ENCODE measurements at regions not wholly inside any gene's neighbourhood (a gene's known extent, or its start where the extent isn't known, plus 50 kb on each side); places are given as distances from the start of the nearest gene placed in this dataset.

DNA sequence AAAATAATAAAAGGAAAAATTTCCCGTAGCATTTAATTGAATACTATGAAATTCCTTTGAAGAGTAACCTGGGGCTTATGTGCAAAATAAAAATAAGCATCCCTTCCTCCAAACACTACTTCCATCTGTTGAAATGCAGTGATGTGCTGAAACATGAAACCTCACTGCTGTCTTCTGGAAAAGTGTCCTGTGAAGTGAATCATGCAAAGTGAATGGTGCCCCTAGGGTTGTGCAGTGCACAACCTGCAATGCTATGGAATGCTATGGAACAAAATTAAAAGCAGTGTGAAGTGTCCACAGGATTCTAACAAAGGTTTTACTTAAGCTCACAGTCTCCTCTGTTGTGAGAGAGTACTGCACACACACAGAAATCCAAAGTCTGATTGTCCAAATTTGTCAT is 480.9 kb downstream of the ETV1 start:
- ChIA-PET CTCF (no interaction called here), POLR2A (no interaction called here)
- H3K4me3 Mint-ChIP-seq = no peak overlapping the region
- H3K27me3 Mint-ChIP-seq = no peaks in the 10 kb centered on the region
- H3K4me1 Mint-ChIP-seq = no peaks in the 10 kb centered on the region
- intact Hi-C loops (cut with micrococcal nuclease) = no loop called here
- H3K9me3 Mint-ChIP-seq = peaks cover 4% of the 10 kb centered on the region
- ATAC-seq (ENCODE audit: low read depth) (no peak), DNase-seq (no peak)
- TF ChIP-seq, protein P1, sequence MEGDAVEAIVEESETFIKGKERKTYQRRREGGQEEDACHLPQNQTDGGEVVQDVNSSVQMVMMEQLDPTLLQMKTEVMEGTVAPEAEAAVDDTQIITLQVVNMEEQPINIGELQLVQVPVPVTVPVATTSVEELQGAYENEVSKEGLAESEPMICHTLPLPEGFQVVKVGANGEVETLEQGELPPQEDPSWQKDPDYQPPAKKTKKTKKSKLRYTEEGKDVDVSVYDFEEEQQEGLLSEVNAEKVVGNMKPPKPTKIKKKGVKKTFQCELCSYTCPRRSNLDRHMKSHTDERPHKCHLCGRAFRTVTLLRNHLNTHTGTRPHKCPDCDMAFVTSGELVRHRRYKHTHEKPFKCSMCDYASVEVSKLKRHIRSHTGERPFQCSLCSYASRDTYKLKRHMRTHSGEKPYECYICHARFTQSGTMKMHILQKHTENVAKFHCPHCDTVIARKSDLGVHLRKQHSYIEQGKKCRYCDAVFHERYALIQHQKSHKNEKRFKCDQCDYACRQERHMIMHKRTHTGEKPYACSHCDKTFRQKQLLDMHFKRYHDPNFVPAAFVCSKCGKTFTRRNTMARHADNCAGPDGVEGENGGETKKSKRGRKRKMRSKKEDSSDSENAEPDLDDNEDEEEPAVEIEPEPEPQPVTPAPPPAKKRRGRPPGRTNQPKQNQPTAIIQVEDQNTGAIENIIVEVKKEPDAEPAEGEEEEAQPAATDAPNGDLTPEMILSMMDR (IDR thresholded peaks at IDR 0.05) = no peak
- H3K36me3 Mint-ChIP-seq (ENCODE audit: low read depth) = no peaks in the 10 kb centered on the region
- no peak overlapping the region for H3K27ac Mint-ChIP-seq

DNA sequence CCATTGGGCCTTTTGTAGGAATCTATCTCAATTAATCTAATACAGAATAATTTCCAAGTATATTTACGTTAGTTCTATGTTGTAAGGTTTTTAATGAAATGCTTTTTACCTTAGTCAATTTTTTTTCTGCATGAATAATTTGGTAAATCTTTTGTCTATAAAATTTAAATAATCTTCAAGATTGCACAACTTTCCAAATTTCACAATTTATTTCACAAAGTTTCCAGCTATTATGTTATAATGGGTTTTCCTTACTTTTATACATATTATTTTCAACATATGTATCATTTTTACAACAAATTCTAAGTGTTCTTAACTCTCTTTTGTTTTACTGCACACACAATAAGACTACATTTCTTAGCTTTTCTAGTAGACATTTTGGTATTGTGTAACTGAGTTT is 470.7 kb downstream of the ETV1 start:
- intact Hi-C loops (cut with micrococcal nuclease) = no loop called here
- ATAC-seq (ENCODE audit: low read depth) = no peak

DNA sequence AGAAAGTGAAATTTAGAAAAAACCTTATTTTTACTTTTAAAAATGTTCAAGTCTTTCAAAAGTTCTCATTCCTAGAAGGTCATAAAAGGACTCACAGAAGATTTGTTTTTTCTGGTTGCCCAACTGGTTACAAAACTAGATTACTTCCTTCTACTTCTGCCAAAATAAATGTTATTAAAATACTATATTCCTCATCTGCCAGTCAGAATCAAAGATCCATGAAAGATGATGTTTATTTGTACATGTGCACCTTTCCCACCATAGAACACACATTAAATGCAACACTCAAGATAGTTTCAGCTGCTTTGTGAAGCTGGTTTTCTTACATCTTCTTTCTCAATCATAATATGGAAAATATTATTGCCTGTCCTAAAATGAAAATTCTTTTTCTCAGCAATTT is 465.4 kb downstream of the ETV1 start:
- no peak overlapping the region for H3K27ac Mint-ChIP-seq
- intact Hi-C loops (cut with micrococcal nuclease) = loop anchor here (2.0 kb wide), 1 partner anchor 1167 kb away; no protein-coding TSS in a partner anchor
- CTCF ChIA-PET = no interaction called here
- H3K27me3 Mint-ChIP-seq = no peaks in the 10 kb centered on the region
- H3K9me3 Mint-ChIP-seq = no peaks in the 10 kb centered on the region
- ATAC-seq (ENCODE audit: low read depth) = no peak
- H3K4me1 Mint-ChIP-seq = no peaks in the 10 kb centered on the region
- no peak overlapping the region for H3K4me3 Mint-ChIP-seq
- no peak for DNase-seq
- no peaks in the 10 kb centered on the region for H3K36me3 Mint-ChIP-seq (ENCODE audit: low read depth)
- POLR2A ChIA-PET = no interaction called here
- TF ChIP-seq, protein P1 (IDR thresholded peaks at IDR 0.05) = no peak

More for the DNA sequence above, 470.7 kb downstream of the ETV1 start:
- TF ChIP-seq, protein P1 (IDR thresholded peaks at IDR 0.05) = no peak
- Mint-ChIP-seq H3K9me3 (no peaks in the 10 kb centered on the region), H3K27me3 (no peaks in the 10 kb centered on the region), H3K27ac (no peak overlapping the region), H3K4me1 (no peaks in the 10 kb centered on the region), H3K36me3 (ENCODE audit: low read depth) (no peaks in the 10 kb centered on the region), H3K4me3 (no peak overlapping the region)
- CTCF ChIA-PET = no interaction called here
- POLR2A ChIA-PET = no interaction called here
- no peak for DNase-seq

DNA sequence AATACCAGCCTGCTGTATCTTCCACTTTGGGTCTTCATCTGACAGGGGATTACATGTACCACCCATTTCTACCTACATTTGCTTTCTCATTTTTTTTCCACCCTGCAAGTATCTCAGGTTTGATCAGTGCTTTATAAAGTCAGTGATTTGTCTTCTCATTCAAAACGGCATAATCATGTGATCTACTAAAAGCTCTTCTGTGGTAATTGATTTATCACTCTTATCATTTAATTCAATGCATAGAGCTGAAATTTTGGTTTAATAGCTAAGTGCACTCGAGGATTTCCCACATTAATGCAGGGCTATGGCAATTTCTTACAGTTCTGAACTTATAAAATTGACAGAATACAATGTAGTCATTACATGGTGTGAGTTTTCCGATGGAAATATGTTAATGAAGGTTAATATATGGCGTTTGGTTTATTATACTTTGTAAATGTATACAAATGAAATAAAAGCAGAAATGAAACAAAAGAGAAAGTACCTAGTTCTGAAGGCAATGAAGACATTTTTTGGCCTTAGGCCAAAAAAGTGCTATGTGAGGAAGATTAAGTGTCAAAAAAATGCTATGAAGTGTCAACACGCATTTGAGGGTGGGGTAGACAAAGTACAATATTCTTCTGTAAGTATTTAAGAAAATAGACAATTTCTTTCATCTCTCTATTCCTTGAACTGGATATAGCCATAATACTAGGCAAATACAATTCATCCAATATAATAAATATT is 457.3 kb downstream of the ETV1 start:
- Mint-ChIP-seq H3K9me3 (no peaks in the 10 kb centered on the region), H3K27ac (no peak overlapping the region), H3K27me3 (no peaks in the 10 kb centered on the region), H3K36me3 (ENCODE audit: low read depth) (no peaks in the 10 kb centered on the region), H3K4me1 (no peaks in the 10 kb centered on the region), H3K4me3 (no peak overlapping the region)
- no peak for ATAC-seq (ENCODE audit: low read depth)
- TF ChIP-seq, protein P1 (IDR thresholded peaks at IDR 0.05) = no peak
- intact Hi-C loops (cut with micrococcal nuclease) = no loop called here
- ChIA-PET CTCF (no interaction called here), POLR2A (no interaction called here)
- no peak for DNase-seq

DNA sequence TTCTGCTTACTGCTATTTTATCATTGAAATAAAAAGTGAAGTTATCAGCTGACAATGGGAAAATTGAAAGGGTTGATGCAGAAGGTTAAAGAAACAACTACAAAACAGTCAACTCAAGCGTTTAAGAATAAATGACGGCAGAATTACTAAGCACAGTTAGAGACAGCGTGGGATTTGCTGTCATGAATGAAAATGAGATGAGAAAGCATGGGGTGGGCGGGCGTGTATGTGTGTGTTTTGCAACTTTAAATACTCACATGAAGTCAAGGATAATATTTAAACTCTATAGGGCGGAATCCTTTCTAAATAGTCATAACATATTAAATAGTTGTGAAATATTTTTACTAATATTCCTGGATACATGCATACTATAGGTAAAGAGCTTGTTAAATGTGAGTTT is 450.8 kb downstream of the ETV1 start:
- CTCF ChIA-PET = no interaction called here
- no peaks in the 10 kb centered on the region for H3K36me3 Mint-ChIP-seq (ENCODE audit: low read depth)
- no peak overlapping the region for H3K4me3 Mint-ChIP-seq
- no peaks in the 10 kb centered on the region for H3K4me1 Mint-ChIP-seq
- intact Hi-C loops (cut with micrococcal nuclease) = no loop called here
- no peaks in the 10 kb centered on the region for H3K27me3 Mint-ChIP-seq
- TF ChIP-seq, protein P1 (IDR thresholded peaks at IDR 0.05) = no peak
- DNase-seq (no peak), ATAC-seq (ENCODE audit: low read depth) (no peak)
- no peak overlapping the region for H3K27ac Mint-ChIP-seq
- POLR2A ChIA-PET = no interaction called here
- H3K9me3 Mint-ChIP-seq = no peaks in the 10 kb centered on the region

Data from activated B cell treated with CpG ODN at 0.5 μM for 24 hours (primary cell).